ENCODE measurements at regions not wholly inside any gene's neighbourhood (a gene's known extent, or its start where the extent isn't known, plus 50 kb on each side); places are given as distances from the start of the nearest gene placed in this dataset.
"Not testable (repeated sequence)": the region's sequence is repeated elsewhere in the genome, so short reads cannot be mapped to it uniquely, and the experiment has no call there.

DNA sequence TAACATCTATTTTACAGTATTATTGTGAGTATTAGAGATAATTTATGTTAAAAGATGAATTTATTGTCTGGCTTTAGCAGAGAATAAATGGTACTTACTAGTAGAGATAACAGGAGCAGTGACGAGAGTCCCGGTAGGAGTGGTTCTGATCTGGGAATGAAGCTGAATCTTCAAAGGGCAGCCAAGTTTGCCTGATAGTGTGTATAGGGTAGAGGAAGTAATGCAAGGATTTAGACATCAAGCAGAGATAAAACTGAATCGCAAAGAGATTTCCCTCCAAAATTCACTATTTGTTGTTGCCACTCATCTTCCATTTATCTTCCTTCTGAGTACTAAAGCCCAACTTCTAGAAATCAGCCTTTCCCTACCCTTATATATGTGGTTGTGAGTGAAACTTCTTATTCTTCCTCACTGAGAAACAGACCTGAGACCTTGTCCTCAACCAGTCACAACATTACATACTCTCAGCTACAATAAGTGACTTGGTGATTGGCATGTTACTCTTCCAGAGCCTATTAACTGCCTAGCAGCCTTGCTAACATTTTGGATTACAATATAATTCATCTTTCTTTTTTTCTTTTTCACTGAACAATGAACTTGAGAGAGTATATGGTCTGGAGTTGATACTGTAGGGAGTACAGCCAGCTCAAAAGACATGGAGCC is 692.7 kb upstream of the ZNF385D start:
- intact Hi-C loops (cut with micrococcal nuclease) = no loop called here
- no peak for TF ChIP-seq PML (IDR thresholded peaks at IDR 0.05; ENCODE audit: low read length)
- TF ChIP-seq SMARCC2 (IDR thresholded peaks at IDR 0.05; ENCODE audit: low read depth) = no peak
- TF ChIP-seq DMBX1 (CRISPR knock-in tag; IDR thresholded peaks at IDR 0.05; ENCODE audit: borderline replicate concordance) = no peak
- TF ChIP-seq ZNF764 (CRISPR knock-in tag; IDR thresholded peaks at IDR 0.05; ENCODE audit: low read depth) = no peak
- TF ChIP-seq, protein P1, sequence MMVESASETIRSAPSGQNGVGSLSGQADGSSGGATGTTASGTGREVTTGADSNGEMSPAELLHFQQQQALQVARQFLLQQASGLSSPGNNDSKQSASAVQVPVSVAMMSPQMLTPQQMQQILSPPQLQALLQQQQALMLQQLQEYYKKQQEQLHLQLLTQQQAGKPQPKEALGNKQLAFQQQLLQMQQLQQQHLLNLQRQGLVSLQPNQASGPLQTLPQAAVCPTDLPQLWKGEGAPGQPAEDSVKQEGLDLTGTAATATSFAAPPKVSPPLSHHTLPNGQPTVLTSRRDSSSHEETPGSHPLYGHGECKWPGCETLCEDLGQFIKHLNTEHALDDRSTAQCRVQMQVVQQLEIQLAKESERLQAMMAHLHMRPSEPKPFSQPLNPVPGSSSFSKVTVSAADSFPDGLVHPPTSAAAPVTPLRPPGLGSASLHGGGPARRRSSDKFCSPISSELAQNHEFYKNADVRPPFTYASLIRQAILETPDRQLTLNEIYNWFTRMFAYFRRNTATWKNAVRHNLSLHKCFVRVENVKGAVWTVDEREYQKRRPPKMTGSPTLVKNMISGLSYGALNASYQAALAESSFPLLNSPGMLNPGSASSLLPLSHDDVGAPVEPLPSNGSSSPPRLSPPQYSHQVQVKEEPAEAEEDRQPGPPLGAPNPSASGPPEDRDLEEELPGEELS (CRISPR knock-in tag; IDR thresholded peaks at IDR 0.05; ENCODE audit: borderline replicate concordance) = no peak
- no peak for TF ChIP-seq ZNF79 (CRISPR knock-in tag; IDR thresholded peaks at IDR 0.05; ENCODE audit: low read depth)
- no peak for TF ChIP-seq TCF3 (CRISPR knock-in tag; IDR thresholded peaks at IDR 0.05)
- in situ Hi-C loops (cut with MboI) = no loop called here
- Histone ChIP-seq H3K27ac (ENCODE audit: extremely low read depth, low read depth, low read length) (no peak overlapping the region), H3K9me3 (replicated peaks; ENCODE audit: control insufficient read depth, insufficient read depth, low read depth, low read length) (no peaks in the 10 kb centered on the region; the same call in 1 of the 2 replicates), H4K20me1 (replicated peaks; ENCODE audit: control insufficient read depth, insufficient read depth, low read length) (no peaks in the 10 kb centered on the region), H3K79me2 (ENCODE audit: control insufficient read depth, insufficient read depth, low read length) (no peaks in the 10 kb centered on the region), H3K4me1 (replicated peaks in 1 of 2; ENCODE audit: control insufficient read depth in 2 of 2, insufficient read depth in 2 of 2, low read length in 2 of 2) (no peaks in the 10 kb centered on the region), H3K9me1 (ENCODE audit: control insufficient read depth, insufficient read depth, low read length) (no peaks in the 10 kb centered on the region), H3K27me3 (ENCODE audit: control insufficient read depth in 2 of 2, insufficient read depth in 2 of 2, low read length in 2 of 2) (no peaks in the 10 kb centered on the region), H3K4me3 (no peak overlapping the region), H3K9ac (ENCODE audit: insufficient read depth in 1 of 2, low read depth in 2 of 2, low read length in 2 of 2) (no peak overlapping the region), H3K36me3 (ENCODE audit: control insufficient read depth, insufficient read depth, low read length) (no peaks in the 10 kb centered on the region), H2AFZ (ENCODE audit: low read depth, low read length) (no peak overlapping the region), H3K4me2 (ENCODE audit: insufficient read depth, low read length) (no peak overlapping the region)
- 4% methylated on average over 3 of the region's 3 CpGs for WGBS (ENCODE audit: insufficient coverage, low coverage, missing lambda C conversion rate)
- no TSS peak for BruUV-seq (replicated peaks)
- CTCF ChIA-PET (ENCODE audit: low intra/inter-chr PET ratio) = no interaction called here
- DNase-seq (ENCODE audit: extremely low read depth in 1 of 4, low spot score in 3 of 4) (no peak), FAIRE-seq (no peak), ATAC-seq (no peak)
- POLR2A ChIA-PET = no interaction called here

DNA sequence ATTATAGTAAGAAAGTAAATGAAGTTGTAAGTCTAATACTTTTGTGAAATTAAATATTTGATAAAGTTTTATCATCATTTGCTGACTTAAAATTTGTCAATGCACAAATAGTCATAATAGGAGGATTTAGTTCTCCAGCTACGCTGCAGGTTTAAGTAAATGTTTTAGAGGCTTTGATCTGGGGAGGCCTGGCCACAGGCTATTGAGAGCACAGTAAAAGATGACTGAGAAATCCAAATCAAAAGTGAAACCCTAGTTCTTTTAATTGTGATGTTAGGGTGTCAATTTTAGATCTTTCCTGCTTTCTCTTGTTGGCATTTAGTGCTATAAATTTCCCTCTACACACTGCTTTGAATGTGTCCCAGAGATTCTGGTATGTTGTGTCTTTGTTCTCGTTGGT is 694.3 kb upstream of the ZNF385D start:
- H3K27me3 ChIP-seq (ENCODE audit: control insufficient read depth in 2 of 2, insufficient read depth in 2 of 2, low read length in 2 of 2); H3K9ac ChIP-seq (ENCODE audit: insufficient read depth in 1 of 2, low read depth in 2 of 2, low read length in 2 of 2); H3K79me2 ChIP-seq (ENCODE audit: control insufficient read depth, insufficient read depth, low read length); H3K4me3 ChIP-seq; CTCF ChIA-PET (ENCODE audit: low intra/inter-chr PET ratio); H3K4me1 ChIP-seq (replicated peaks in 1 of 2; ENCODE audit: control insufficient read depth in 2 of 2, insufficient read depth in 2 of 2, low read length in 2 of 2); in situ Hi-C loops (cut with MboI); H3K9me3 ChIP-seq (replicated peaks; ENCODE audit: control insufficient read depth, insufficient read depth, low read depth, low read length); H3K27ac ChIP-seq (ENCODE audit: extremely low read depth, low read depth, low read length); H3K4me2 ChIP-seq (ENCODE audit: insufficient read depth, low read length); H2AFZ ChIP-seq (ENCODE audit: low read depth, low read length); ATAC-seq; intact Hi-C loops (cut with micrococcal nuclease); H4K20me1 ChIP-seq (replicated peaks; ENCODE audit: control insufficient read depth, insufficient read depth, low read length); BruUV-seq (replicated peaks); H3K36me3 ChIP-seq (ENCODE audit: control insufficient read depth, insufficient read depth, low read length); H3K9me1 ChIP-seq (ENCODE audit: control insufficient read depth, insufficient read depth, low read length); FAIRE-seq; DNase-seq (ENCODE audit: extremely low read depth in 1 of 4, low spot score in 3 of 4); POLR2A ChIA-PET: not testable (repeated sequence)
- WGBS (ENCODE audit: insufficient coverage, low coverage, missing lambda C conversion rate) = 9% methylated on average over 1 of the region's 2 CpGs
